ENCODE measurements at regions not wholly inside any gene's neighbourhood (a gene's known extent, or its start where the extent isn't known, plus 50 kb on each side); places are given as distances from the start of the nearest gene placed in this dataset.
"Not testable (repeated sequence)": the region's sequence is repeated elsewhere in the genome, so short reads cannot be mapped to it uniquely, and the experiment has no call there.

- Histone ChIP-seq H3K4me3 (ENCODE audit: insufficient read depth, low read length, poor library complexity, severe bottlenecking) (no peak overlapping the region), H3F3A (ENCODE audit: insufficient read depth) (no peaks in the 10 kb centered on the region), H3K79me2 (ENCODE audit: insufficient read depth, low read length) (no peaks in the 10 kb centered on the region), H3K36me3 (ENCODE audit: low read length) (no peaks in the 10 kb centered on the region), H3K4me2 (ENCODE audit: low read depth, low read length, poor library complexity, severe bottlenecking) (no peak overlapping the region), H3K9me3 (ENCODE audit: insufficient read depth, low read length) (no peaks in the 10 kb centered on the region), H3K9me2 (replicated peaks; ENCODE audit: insufficient read depth, low read length) (no peaks in the 10 kb centered on the region), H4K20me1 (ENCODE audit: low read depth, low read length) (no peaks in the 10 kb centered on the region), H3K27ac (ENCODE audit: low read depth, low read length) (no peak overlapping the region), H3K27me3 (ENCODE audit: low read length) (no peaks in the 10 kb centered on the region), H2AFZ (ENCODE audit: low read depth, low read length, severe bottlenecking) (no peak overlapping the region), H3K9ac (ENCODE audit: low read length) (no peak overlapping the region)
- TF ChIP-seq EZH2phosphoT487 (conservative IDR thresholded peaks at IDR 0.05; ENCODE audit: low read length) (no peak), CTCF (IDR thresholded peaks at IDR 0.05; ENCODE audit: insufficient read depth, low read length, poor library complexity, severe bottlenecking) (no peak)
These were observed 789.0 kb downstream of the KCNA4 start for GRCh38 chr11:29227811-29228210.

GRCh38 chr11:29224739-29225384 lies 792.0 kb downstream of the KCNA4 start:
- TF ChIP-seq EZH2phosphoT487 (conservative IDR thresholded peaks at IDR 0.05; ENCODE audit: low read length) (no peak), CTCF (IDR thresholded peaks at IDR 0.05; ENCODE audit: insufficient read depth, low read length, poor library complexity, severe bottlenecking) (no peak)
- Histone ChIP-seq H3K27me3 (ENCODE audit: low read length) (no peaks in the 10 kb centered on the region), H3K4me3 (ENCODE audit: insufficient read depth, low read length, poor library complexity, severe bottlenecking) (no peak overlapping the region), H3F3A (ENCODE audit: insufficient read depth) (no peaks in the 10 kb centered on the region), H3K4me2 (ENCODE audit: low read depth, low read length, poor library complexity, severe bottlenecking) (no peak overlapping the region), H3K36me3 (ENCODE audit: low read length) (no peaks in the 10 kb centered on the region), H3K9ac (ENCODE audit: low read length) (no peak overlapping the region), H2AFZ (ENCODE audit: low read depth, low read length, severe bottlenecking) (no peak overlapping the region), H3K79me2 (ENCODE audit: insufficient read depth, low read length) (no peaks in the 10 kb centered on the region), H3K9me3 (ENCODE audit: insufficient read depth, low read length) (no peaks in the 10 kb centered on the region), H4K20me1 (ENCODE audit: low read depth, low read length) (no peaks in the 10 kb centered on the region), H3K9me2 (replicated peaks; ENCODE audit: insufficient read depth, low read length) (no peaks in the 10 kb centered on the region), H3K27ac (ENCODE audit: low read depth, low read length) (no peak overlapping the region)

- not testable (repeated sequence) for H3K27me3 ChIP-seq (ENCODE audit: low read length); H3K4me3 ChIP-seq (ENCODE audit: insufficient read depth, low read length, poor library complexity, severe bottlenecking)
These were observed 797.3 kb downstream of the KCNA4 start for GRCh38 chr11:29219531-29219930.

GRCh38 chr11:29217901-29218300 lies 798.9 kb downstream of the KCNA4 start:
- Histone ChIP-seq H3K4me2 (ENCODE audit: low read depth, low read length, poor library complexity, severe bottlenecking) (no peak overlapping the region), H3K9me2 (replicated peaks; ENCODE audit: insufficient read depth, low read length) (no peaks in the 10 kb centered on the region), H3K4me3 (ENCODE audit: insufficient read depth, low read length, poor library complexity, severe bottlenecking) (no peak overlapping the region), H3K36me3 (ENCODE audit: low read length) (no peaks in the 10 kb centered on the region), H3K79me2 (ENCODE audit: insufficient read depth, low read length) (no peaks in the 10 kb centered on the region), H3K27me3 (ENCODE audit: low read length) (no peaks in the 10 kb centered on the region), H3K9ac (ENCODE audit: low read length) (no peak overlapping the region), H2AFZ (ENCODE audit: low read depth, low read length, severe bottlenecking) (no peak overlapping the region), H3K9me3 (ENCODE audit: insufficient read depth, low read length) (no peaks in the 10 kb centered on the region), H4K20me1 (ENCODE audit: low read depth, low read length) (no peaks in the 10 kb centered on the region), H3K27ac (ENCODE audit: low read depth, low read length) (no peak overlapping the region), H3F3A (ENCODE audit: insufficient read depth) (no peaks in the 10 kb centered on the region)
- TF ChIP-seq EZH2phosphoT487 (conservative IDR thresholded peaks at IDR 0.05; ENCODE audit: low read length) (no peak), CTCF (IDR thresholded peaks at IDR 0.05; ENCODE audit: insufficient read depth, low read length, poor library complexity, severe bottlenecking) (no peak)

More at GRCh38 chr11:29219531-29219930, 797.3 kb downstream of the KCNA4 start:
- H3K4me2 ChIP-seq (ENCODE audit: low read depth, low read length, poor library complexity, severe bottlenecking); H3K9me3 ChIP-seq (ENCODE audit: insufficient read depth, low read length); H3K9me2 ChIP-seq (replicated peaks; ENCODE audit: insufficient read depth, low read length); H3K27ac ChIP-seq (ENCODE audit: low read depth, low read length); H3K9ac ChIP-seq (ENCODE audit: low read length); H3K36me3 ChIP-seq (ENCODE audit: low read length); H3K79me2 ChIP-seq (ENCODE audit: insufficient read depth, low read length); H3F3A ChIP-seq (ENCODE audit: insufficient read depth); H2AFZ ChIP-seq (ENCODE audit: low read depth, low read length, severe bottlenecking); H4K20me1 ChIP-seq (ENCODE audit: low read depth, low read length): not testable (repeated sequence)

All from SU-DHL-6 (cell line).